Heart right ventricle (tissue), 16 donors: ENCODE measurements at regions not wholly inside any gene's neighbourhood (a gene's known extent, or its start where the extent isn't known, plus 50 kb on each side); places are given as distances from the start of the nearest gene placed in this dataset.

Experiments
- ATAC-seq, 8 donors: fragments of 200-7000 bp; cut with Tn5 transposase; one replicate each; pipeline ENCODE4 v1.9.1; 2020; ENCODE audit warnings: mild to moderate bottlenecking in 8 of 8, moderate library complexity in 8 of 8, moderate number of reproducible peaks in 1 of 8
- DNase-seq, 2 donors: peaks; one replicate each; pipeline ENCODE4 v3.0.0-alpha.2; 2020
- H3K27ac ChIP-seq, 10 donors: fragments of 200-600 bp; sonication (generic) in 2 of 10; one replicate each; pipeline versions ENCODE4 v1.5.0 to v1.8.0; 2020 to 2022; ENCODE audit warnings: mild to moderate bottlenecking in 3 of 10
- H3K27me3 ChIP-seq, 7 donors: fragments of 200-600 bp; one replicate each; pipeline ENCODE4 v1.8.0; 2021 to 2022; ENCODE audit warnings: mild to moderate bottlenecking in 2 of 7
- H3K36me3 ChIP-seq, 9 donors: fragments of 200-600 bp; sonication (generic) in 1 of 9; one replicate each; pipeline versions ENCODE4 v1.5.0 to v1.8.0; 2020 to 2022; ENCODE audit warnings: mild to moderate bottlenecking in 2 of 9
- H3K4me1 ChIP-seq, 9 donors: fragments of 200-600 bp; sonication (generic) in 1 of 9; one replicate each; pipeline versions ENCODE4 v1.5.0 to v1.8.0; 2020 to 2022; ENCODE audit warnings: mild to moderate bottlenecking in 4 of 9
- H3K4me3 ChIP-seq, 10 donors: fragments of 200-600 bp; sonication (generic) in 2 of 10; one replicate each; pipeline versions ENCODE4 v1.5.0 to v1.8.0; 2020 to 2022; ENCODE audit warnings: mild to moderate bottlenecking in 7 of 10, moderate library complexity in 2 of 10
- H3K9me3 ChIP-seq, 11 donors: fragments of 200-600 bp in 10 of 11; sonication (generic) in 2 of 11; one replicate each; pipeline versions ENCODE4 v1.5.0 to v1.8.0; 2013 to 2022; ENCODE audit warnings: mild to moderate bottlenecking in 2 of 11, control low read depth in 1 of 11, moderate library complexity in 1 of 11
- WGBS, 2 donors: extraction: QIAGEN DNeasy Blood & Tissue Kit; methylation state at CpG; one replicate each; pipeline ENCODE4 v1.1.7; 2013; ENCODE audit warnings: inconsistent platforms in 1 of 2; 5-methylcytosine and 5-hydroxymethylcytosine counted together
- intact Hi-C, 10 donors: fragments of 100-400 bp; cut with DNase I; formaldehyde crosslinking; loops; one replicate each; pipeline versions ENCODE4 v1.11.1 to v1.14.2; 2022
- TF ChIP-seq, protein P1 (sequence below), 9 donors: fragments of 200-600 bp; sonication (generic) in 2 of 9; IDR thresholded peaks; one replicate each; pipeline versions ENCODE4 v1.5.0 to v1.8.0; 2021 to 2022; ENCODE audit warnings: antibody characterized with exemption in 9 of 9, mild to moderate bottlenecking in 5 of 9, moderate library complexity in 1 of 9
- donor health status: Arrhythmogenic right ventricular cardiomyopathy.
- donor health status: ischemic (EF 13 %, LVEDD 7.1; RV severe dilation, severe dysfunction).
- donor health status: healthy with polysubstance abuse.
- donor health status: DM: no; HTN: yes; CAD: no.
- donor health status: DM: no; HTN: no; CAD: no.
- donor health status: ischemic (EF 25% LVEDD 6.9; RV normal size, moderate dysfunction).
- donor health status: ischemic (EF 25% LVEDD 5.7; RV mildly dilated, moderate dysfunction).
- donor health status: healthy.
- donor health status: DM: yes; HTN: yes; CAD: no.
- donor health status: Ischemic cardiomyopathy.
- donor health status: ischemic (EF 35%, LVEDD 5.7; RV mildly dilated, moderate dysfunction).
- donor health status: nonischemic (EF 11% LVEDD 7.7; RV severe dilation, severe dysfunction).
- donor health status: DM: yes; HTN: yes; CAD: no.
- donor health status: PGD.
- donor health status: ischemic (EF 29% LVEDD 5.4; RV normal size, mild dysfunction).
- donor health status: nonischemic (EF 23%, LVEDD 6.1; RV moderate dilation, normal function).

DNA sequence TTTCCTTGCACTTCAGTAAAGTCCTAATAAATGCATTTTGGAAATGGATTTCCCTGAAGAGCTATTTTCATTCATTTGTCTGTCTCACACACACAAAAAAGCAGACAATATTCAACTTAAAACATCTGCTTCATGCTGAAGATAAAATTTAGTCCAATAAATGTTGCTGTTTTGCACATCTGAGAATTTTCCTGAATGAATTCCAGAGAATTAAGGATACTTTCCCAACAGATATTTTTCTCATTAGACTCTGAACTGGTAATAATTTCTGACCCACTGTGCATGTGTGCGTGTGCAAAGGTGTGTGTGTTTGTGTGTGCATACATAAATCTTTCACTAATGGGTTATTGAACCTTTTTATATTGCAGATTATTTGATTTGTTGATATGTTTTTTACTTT is 390.2 kb upstream of the TMEFF2 start:
- Histone ChIP-seq H3K4me1 (no peaks in the 10 kb centered on the region), H3K4me3 (no peak overlapping the region), H3K36me3 (no peaks in the 10 kb centered on the region), H3K27me3 (no peaks in the 10 kb centered on the region), H3K9me3 (no peaks in the 10 kb centered on the region), H3K27ac (no peak overlapping the region)
- TF ChIP-seq, protein P1, sequence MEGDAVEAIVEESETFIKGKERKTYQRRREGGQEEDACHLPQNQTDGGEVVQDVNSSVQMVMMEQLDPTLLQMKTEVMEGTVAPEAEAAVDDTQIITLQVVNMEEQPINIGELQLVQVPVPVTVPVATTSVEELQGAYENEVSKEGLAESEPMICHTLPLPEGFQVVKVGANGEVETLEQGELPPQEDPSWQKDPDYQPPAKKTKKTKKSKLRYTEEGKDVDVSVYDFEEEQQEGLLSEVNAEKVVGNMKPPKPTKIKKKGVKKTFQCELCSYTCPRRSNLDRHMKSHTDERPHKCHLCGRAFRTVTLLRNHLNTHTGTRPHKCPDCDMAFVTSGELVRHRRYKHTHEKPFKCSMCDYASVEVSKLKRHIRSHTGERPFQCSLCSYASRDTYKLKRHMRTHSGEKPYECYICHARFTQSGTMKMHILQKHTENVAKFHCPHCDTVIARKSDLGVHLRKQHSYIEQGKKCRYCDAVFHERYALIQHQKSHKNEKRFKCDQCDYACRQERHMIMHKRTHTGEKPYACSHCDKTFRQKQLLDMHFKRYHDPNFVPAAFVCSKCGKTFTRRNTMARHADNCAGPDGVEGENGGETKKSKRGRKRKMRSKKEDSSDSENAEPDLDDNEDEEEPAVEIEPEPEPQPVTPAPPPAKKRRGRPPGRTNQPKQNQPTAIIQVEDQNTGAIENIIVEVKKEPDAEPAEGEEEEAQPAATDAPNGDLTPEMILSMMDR (IDR thresholded peaks at IDR 0.05) = no peak
- DNase-seq = no peak
- WGBS, 2 donors = 66 to 68% methylated on average over 1 of the region's 1 CpG
- no peak for ATAC-seq
- intact Hi-C loops = no loop called here

DNA sequence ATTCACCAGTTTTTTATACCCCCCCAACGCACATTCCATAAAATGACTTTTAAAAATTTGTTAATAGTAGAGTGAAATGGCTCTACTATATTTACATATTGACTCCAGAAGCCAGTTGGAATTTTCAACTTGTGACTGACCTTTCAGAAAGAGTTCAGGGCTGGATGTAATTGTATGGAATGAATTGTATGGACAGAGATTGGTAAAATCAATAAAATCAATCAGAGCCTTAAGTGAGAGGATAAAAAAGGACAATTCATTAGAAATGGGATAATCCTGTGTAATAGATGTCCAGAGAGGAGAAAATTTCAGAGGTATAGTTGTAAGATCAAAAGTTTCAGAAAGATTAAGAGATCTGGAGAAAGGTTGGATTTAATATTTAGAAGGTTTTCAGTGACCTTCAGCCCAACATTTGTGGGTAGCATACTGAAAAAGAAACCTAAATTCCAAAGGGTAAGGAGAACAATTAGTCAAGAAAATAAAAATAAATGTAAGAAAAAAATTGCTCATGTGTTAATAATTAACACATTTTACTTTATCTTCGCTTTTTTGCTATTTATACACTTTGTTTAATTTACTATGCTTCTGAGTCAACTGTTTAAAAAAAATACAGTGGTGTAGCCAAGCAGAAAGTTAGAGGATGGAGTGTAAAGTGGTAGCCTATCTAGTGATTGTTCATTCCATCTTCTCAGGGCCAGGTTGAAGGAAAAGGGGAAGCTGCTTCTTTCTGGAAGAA is 385.4 kb upstream of the TMEFF2 start:
- H3K4me3 ChIP-seq = no peak overlapping the region
- intact Hi-C loops = no loop called here
- H3K27me3 ChIP-seq = no peaks in the 10 kb centered on the region
- no peak for DNase-seq
- ATAC-seq = no peak
- H3K27ac ChIP-seq = no peak overlapping the region
- WGBS, 2 donors = 69 to 77% methylated on average over 2 of the region's 2 CpGs
- TF ChIP-seq, protein P1 (IDR thresholded peaks at IDR 0.05) = no peak
- no peaks in the 10 kb centered on the region for H3K36me3 ChIP-seq
- H3K9me3 ChIP-seq = no peaks in the 10 kb centered on the region
- H3K4me1 ChIP-seq = no peaks in the 10 kb centered on the region

DNA sequence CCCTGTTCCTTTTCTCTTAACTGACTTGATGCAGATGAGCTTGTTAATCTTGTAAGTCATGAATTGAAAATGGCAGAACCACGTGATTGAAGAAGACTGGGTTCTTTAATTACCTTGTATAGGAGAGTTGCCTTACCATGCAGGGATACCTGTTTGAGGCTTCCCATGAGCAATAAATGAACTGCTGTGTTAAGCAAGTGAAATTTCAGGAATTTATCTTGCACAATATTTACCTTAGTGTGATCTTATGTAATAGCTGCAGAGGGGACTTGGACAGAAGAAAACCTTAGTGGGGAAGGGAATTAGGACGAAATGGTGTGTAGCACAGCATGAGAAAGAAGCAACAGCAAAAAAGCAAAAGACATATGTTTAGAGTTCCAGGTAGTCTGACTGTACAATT is 384.0 kb upstream of the TMEFF2 start:
- intact Hi-C loops = no loop called here

DNA sequence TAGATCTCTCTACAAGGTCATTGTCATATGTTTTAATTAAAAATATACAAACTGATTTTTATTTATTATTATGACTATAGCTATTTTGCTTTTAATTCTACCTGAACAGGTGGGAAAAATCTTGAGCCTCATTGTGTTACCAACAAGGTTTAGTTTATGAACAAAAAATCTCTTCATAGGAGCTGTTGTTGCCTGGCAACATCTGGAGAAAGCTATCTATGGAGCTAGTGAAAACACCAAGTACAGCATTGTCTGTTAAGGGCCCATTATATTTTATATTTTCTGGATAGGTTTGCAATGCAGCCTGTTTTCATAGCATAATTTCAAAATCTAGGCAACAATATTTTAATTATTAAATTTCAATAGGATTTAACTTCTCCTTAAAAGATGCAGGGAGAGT is 383.0 kb upstream of the TMEFF2 start:
- intact Hi-C loops = no loop called here
- DNase-seq = no peak
- ATAC-seq = no peak
- TF ChIP-seq, protein P1 (IDR thresholded peaks at IDR 0.05) = no peak
- Histone ChIP-seq H3K4me1 (no peaks in the 10 kb centered on the region), H3K36me3 (no peaks in the 10 kb centered on the region), H3K9me3 (no peaks in the 10 kb centered on the region), H3K4me3 (no peak overlapping the region), H3K27me3 (no peaks in the 10 kb centered on the region), H3K27ac (no peak overlapping the region)

More for the DNA sequence above, 384.0 kb upstream of the TMEFF2 start:
- no peak for DNase-seq
- Histone ChIP-seq H3K27ac (no peak overlapping the region), H3K27me3 (no peaks in the 10 kb centered on the region), H3K4me3 (no peak overlapping the region), H3K4me1 (no peaks in the 10 kb centered on the region), H3K9me3 (no peaks in the 10 kb centered on the region), H3K36me3 (no peaks in the 10 kb centered on the region)
- TF ChIP-seq, protein P1 (IDR thresholded peaks at IDR 0.05) = no peak
- no peak for ATAC-seq
- 63 to 72% methylated on average over 2 of the region's 2 CpGs for WGBS, 2 donors
